GM12873 (cell line): ENCODE measurements at regions not wholly inside any gene's neighbourhood (a gene's known extent, or its start where the extent isn't known, plus 50 kb on each side); places are given as distances from the start of the nearest gene placed in this dataset.

Source experiments
- TF ChIP-seq, protein P1 (sequence below): IDR thresholded peaks from 2 replicates; pipeline ENCODE4 v1.5.1; 2012; ENCODE audit warnings: low read depth, mild to moderate bottlenecking, moderate library complexity, low read length, control low read depth; ENCODE audit not compliant: insufficient read depth; ENCODE audit errors: missing control alignments

DNA sequence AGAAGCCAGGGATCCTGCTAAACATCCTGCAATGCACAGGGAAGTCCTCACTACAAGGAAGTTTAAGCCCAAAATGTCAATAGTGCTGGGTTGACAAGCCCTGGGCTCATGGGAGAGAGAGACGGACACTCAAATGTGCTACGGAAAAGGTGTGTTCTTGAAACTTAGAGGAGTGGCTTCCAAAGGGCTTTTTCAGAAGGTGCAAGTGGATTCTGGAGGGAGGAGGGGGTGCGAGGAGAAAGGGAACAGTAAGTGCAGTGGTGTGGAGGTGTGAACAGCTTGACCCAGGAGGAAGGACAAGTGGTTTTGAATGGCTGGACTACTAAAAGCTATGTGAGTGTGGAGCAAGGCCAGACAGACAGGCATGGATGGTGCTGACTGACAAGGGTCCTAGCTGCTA, 50.4 kb upstream of the CECR2 start:
- TF ChIP-seq, protein P1, sequence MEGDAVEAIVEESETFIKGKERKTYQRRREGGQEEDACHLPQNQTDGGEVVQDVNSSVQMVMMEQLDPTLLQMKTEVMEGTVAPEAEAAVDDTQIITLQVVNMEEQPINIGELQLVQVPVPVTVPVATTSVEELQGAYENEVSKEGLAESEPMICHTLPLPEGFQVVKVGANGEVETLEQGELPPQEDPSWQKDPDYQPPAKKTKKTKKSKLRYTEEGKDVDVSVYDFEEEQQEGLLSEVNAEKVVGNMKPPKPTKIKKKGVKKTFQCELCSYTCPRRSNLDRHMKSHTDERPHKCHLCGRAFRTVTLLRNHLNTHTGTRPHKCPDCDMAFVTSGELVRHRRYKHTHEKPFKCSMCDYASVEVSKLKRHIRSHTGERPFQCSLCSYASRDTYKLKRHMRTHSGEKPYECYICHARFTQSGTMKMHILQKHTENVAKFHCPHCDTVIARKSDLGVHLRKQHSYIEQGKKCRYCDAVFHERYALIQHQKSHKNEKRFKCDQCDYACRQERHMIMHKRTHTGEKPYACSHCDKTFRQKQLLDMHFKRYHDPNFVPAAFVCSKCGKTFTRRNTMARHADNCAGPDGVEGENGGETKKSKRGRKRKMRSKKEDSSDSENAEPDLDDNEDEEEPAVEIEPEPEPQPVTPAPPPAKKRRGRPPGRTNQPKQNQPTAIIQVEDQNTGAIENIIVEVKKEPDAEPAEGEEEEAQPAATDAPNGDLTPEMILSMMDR, result no peak

DNA sequence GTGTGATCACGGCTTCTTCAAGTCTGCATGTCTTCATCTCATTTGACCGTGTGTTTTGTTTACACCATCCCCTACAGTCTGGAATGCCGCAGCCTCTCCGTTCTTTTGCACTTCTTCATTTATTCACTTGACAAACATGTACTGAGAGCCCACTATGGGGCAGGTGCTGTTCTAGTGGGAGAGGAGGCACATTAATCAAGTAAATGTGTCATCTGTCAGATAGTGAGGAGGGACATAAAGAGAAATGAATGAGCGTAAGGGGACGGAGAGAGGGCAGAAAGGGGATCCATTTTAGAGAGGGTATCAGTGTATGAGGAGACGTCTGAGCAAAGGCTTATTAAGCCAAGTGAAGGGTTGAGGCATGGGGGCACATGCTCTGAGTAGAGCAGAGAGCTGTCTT, 54.0 kb upstream of the CECR2 start:
- TF ChIP-seq, protein P1, result no peak

DNA sequence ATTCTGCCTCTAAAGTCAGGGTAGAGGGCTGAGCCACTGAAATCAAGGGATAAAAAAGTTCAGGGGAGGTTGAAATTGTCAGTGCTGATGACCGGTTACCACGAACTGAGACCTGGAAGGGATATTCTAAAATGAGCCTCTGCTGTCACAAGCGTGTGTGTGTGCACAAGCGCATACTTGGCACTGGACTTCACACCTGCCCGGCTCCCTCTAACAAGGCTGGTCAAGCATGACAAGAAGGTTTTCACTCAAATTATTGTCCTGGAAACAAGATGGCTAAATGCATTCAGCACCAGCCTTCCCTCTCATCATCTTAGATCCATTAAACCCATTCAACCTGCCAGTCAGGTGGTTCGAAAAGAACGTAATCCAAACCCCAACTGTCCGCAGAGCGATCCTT, 54.8 kb upstream of the CECR2 start:
- TF ChIP-seq, protein P1, result no peak

DNA sequence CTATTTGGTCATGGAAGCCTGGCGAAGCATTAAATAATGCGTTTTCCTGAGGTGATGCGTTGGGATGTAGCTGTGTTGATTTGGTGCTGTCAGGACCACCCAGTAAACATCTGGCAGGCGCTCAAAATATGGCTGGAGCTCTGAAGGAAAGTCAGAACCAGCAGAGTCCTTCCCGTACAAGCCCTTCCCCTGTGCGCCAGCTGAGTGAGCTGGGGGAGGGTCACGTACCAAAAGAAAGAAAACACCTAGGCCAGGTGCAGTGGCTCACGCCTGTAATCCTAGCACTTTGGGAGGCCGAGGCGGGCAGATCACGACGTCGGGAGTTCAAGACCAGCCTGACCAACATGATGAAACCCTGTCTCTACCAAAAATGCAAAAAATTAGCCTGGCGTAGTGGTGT, 55.6 kb upstream of the CECR2 start:
- TF ChIP-seq, protein P1, result no peak

DNA sequence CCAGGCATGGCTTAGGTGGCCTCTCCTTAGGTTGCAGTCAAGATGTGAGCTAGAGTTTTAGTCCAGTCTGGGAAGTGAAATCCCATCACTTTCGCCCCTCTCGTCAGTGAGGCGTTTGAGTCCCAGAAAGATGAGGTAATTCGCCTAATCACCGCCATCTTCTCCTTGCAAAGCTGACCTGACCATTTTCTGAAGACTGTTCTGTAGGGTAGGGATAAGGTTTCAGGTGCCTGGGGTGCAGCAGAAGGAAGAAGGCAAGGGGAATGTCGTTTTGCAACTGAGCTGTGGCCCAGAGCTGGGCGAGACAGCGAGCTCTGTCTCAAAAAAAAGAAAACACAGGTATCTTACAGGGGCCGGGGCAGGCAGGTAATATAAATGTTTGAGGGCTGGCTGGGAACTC, 61.7 kb upstream of the CECR2 start:
- TF ChIP-seq, protein P1, result no peak

DNA sequence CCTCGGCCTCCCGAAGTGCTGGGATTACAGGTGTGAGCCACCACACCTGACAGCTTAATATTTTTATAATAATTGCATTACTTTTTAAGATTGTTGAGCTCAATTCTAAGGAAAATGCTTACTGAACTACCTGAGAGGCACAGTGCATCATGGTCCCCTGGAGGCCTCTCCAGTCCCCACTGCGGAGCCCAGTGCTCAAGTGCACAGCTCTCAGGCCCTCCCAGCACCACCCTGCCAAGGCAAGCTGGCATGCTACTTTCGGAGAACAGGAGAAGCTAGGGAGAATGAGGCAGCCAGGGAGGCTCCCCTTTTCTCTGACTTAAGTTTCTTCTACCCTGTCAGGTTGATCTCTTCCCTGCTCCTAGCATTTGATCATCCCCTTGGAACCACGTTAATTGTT, 64.2 kb upstream of the CECR2 start:
- TF ChIP-seq, protein P1, result no peak

DNA sequence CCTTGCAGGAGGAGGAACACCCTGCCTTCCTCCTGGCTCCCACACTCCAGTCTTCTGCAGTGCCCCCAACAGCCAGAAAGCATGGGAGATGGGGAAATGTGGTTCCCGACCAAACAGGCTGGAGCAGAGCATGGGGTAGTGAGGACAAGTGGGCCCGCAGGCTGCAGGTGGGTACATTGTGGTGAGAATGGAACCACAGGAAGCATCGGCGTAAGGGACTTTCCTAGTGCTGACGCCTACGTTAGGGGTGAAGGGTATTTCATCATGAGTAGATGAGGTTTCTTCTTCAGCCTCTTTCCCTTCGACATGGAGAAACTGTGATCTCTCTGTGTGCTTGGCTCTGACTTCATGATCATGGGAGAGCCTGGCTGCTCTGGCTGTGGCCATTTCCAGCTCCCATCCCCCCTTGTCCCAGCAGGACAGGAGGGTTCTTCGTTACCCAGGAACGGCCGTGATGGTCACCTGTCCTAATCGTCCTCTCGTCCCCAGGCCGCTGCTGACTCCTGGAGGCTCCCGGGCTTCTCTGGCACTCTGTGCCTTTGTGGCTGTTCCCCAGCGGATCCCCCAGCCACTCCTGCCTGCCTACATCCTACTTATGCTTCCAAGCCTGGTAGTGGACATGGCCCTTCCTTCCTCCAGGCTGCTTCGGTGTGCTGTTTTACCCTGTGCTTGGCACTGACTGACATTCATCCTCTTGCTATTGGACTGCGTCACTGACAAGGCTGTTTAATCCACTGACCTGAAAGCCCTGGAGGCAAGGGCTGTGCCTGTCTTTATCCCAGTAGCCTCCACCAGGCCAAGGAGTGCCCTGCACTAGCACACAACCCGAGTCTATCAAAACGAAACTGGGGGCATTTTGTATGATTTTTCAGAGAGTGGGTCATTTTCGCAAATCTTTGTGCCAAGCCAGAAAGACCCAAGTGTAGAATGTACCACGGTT, 65.2 kb upstream of the CECR2 start:
- TF ChIP-seq, protein P1, result no peak
